Panc1 (cell line): ENCODE measurements at regions not wholly inside any gene's neighbourhood (a gene's known extent, or its start where the extent isn't known, plus 50 kb on each side); places are given as distances from the start of the nearest gene placed in this dataset.
"Not testable (repeated sequence)": the region's sequence is repeated elsewhere in the genome, so short reads cannot be mapped to it uniquely, and the experiment has no call there.

Experiments used
- POLR2AphosphoS5 ChIP-seq: IDR thresholded peaks from 2 replicates; pipeline ENCODE4 v1.6.1; 2012; ENCODE audit warnings: mild to moderate bottlenecking, low read depth, low read length, moderate library complexity
- TF ChIP-seq, protein P1 (sequence below), 2 experiments: IDR thresholded peaks; 2 replicates each; pipeline ENCODE4 v1.6.1; 2011 to 2012; ENCODE audit warnings: low read depth in 2 of 2, control low read depth in 1 of 2, low read length in 1 of 2, mild to moderate bottlenecking in 1 of 2, moderate library complexity in 1 of 2; ENCODE audit not compliant: insufficient read depth in 1 of 2

DNA sequence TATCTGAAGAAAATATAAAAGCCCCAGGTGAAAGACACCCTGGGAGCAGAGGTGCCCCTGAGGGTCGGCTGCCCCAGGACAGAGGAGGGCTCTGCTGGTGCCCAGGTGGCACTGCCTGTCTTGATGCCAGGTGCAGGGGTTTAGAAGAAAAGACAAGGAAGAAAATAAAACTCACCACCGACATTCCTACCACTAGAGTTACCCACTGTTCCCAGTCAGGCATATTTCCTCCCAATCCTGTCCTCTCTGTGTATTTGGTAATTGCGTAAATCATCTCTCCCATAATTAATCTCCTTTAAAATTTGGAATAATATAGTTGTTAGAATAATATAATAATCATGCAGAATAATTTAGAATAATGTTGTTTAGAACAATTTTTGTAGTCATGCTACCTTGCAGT, 276.4 kb upstream of the PLGLB2 start:
- TF ChIP-seq, protein P1, sequence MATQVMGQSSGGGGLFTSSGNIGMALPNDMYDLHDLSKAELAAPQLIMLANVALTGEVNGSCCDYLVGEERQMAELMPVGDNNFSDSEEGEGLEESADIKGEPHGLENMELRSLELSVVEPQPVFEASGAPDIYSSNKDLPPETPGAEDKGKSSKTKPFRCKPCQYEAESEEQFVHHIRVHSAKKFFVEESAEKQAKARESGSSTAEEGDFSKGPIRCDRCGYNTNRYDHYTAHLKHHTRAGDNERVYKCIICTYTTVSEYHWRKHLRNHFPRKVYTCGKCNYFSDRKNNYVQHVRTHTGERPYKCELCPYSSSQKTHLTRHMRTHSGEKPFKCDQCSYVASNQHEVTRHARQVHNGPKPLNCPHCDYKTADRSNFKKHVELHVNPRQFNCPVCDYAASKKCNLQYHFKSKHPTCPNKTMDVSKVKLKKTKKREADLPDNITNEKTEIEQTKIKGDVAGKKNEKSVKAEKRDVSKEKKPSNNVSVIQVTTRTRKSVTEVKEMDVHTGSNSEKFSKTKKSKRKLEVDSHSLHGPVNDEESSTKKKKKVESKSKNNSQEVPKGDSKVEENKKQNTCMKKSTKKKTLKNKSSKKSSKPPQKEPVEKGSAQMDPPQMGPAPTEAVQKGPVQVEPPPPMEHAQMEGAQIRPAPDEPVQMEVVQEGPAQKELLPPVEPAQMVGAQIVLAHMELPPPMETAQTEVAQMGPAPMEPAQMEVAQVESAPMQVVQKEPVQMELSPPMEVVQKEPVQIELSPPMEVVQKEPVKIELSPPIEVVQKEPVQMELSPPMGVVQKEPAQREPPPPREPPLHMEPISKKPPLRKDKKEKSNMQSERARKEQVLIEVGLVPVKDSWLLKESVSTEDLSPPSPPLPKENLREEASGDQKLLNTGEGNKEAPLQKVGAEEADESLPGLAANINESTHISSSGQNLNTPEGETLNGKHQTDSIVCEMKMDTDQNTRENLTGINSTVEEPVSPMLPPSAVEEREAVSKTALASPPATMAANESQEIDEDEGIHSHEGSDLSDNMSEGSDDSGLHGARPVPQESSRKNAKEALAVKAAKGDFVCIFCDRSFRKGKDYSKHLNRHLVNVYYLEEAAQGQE (IDR thresholded peaks at IDR 0.05; ENCODE audit: insufficient read depth in 1 of 2, low read depth in 2 of 2, low read length in 1 of 2), result not testable (repeated sequence)
- TF ChIP-seq POLR2AphosphoS5, result not testable (repeated sequence)
